RWPE1 (cell line): ENCODE measurements at regions not wholly inside any gene's neighbourhood (a gene's known extent, or its start where the extent isn't known, plus 50 kb on each side); places are given as distances from the start of the nearest gene placed in this dataset.
"Not testable (repeated sequence)": the region's sequence is repeated elsewhere in the genome, so short reads cannot be mapped to it uniquely, and the experiment has no call there.

Experiments used
- CTCF ChIA-PET: fragments of 350-600 bp; sonication (Branson Sonifier 250); formaldehyde crosslinking; extraction: SDS; loops from one replicate; lab custom pipeline; 2021; lab: Yijun Ruan, JAX
- POLR2A ChIA-PET: fragments of 400-600 bp; formaldehyde crosslinking; extraction: SDS; loops from one replicate; lab custom pipeline; 2020; ENCODE audit warnings: antibody characterized with exemption; ENCODE audit not compliant: low non-redundant PET; lab: Yijun Ruan, JAX
- DNase-seq: peaks from one replicate; pipeline ENCODE4 v3.0.0; 2012; ENCODE audit warnings: low spot score
- H3K27ac ChIP-seq: fragments of 450-650 bp; 2 replicates; pipeline ENCODE4 v1.5.1; 2017
- CTCF ChIP-seq: fragments of 450-650 bp; conservative IDR thresholded peaks from 2 replicates; pipeline ENCODE4 v1.5.1; 2017; ENCODE audit warnings: low read depth, mild to moderate bottlenecking

GRCh38 chr15:95027981-95028380, 796.6 kb downstream of the MCTP2 start:
- H3K27ac ChIP-seq = no peak overlapping the region
- no peak for TF ChIP-seq CTCF
- DNase-seq = no peak
- ChIA-PET CTCF (interaction anchor here (0.6 to 0.8 kb wide), 2 partner anchors 446 to 628 kb away, joined by 4 to 5 read pairs; no protein-coding TSS in a partner anchor), POLR2A (no interaction called here)

- CTCF ChIA-PET = no interaction called here
Observed at GRCh38 chr15:95032156-95032555, 800.8 kb downstream of the MCTP2 start.

GRCh38 chr15:95035106-95035505, 803.7 kb downstream of the MCTP2 start:
- TF ChIP-seq CTCF = no peak
- DNase-seq = no peak
- POLR2A ChIA-PET = no interaction called here
- no peak overlapping the region for H3K27ac ChIP-seq
- CTCF ChIA-PET = no interaction called here

More at GRCh38 chr15:95032156-95032555, 800.8 kb downstream of the MCTP2 start:
- no peak for TF ChIP-seq CTCF
- H3K27ac ChIP-seq = no peak overlapping the region
- POLR2A ChIA-PET = no interaction called here
- DNase-seq = no peak

DNA sequence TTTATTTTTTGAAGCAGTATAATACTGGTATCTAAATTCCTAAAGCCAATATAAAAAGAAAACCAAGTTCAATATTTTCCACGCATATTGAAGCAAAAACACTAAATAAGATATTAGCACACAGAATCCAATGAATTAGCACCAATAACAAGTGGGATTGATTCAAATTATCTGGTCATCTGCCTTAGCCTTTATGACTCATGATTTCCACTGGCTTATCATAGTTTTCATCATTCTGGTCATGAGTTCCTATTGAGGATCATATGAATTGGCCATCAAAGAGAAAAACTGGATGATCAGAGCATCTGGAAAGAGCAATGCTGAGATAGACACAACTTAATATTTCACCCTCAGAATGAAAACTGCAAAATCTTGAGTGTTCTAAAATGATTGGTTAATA, 809.9 kb downstream of the MCTP2 start:
- ChIA-PET POLR2A (no interaction called here), CTCF (interaction anchor here (0.5 kb wide), 1 partner anchor 218 kb away, joined by 6 read pairs; no protein-coding TSS in a partner anchor)
- no peak for DNase-seq
- TF ChIP-seq CTCF = no peak
- no peak overlapping the region for H3K27ac ChIP-seq

- H3K27ac ChIP-seq, DNase-seq, POLR2A ChIA-PET, CTCF ChIA-PET: not testable (repeated sequence)
Observed at GRCh38 chr15:95043236-95043932, 812.0 kb downstream of the MCTP2 start.

GRCh38 chr15:95043933-95044313, 812.6 kb downstream of the MCTP2 start:
- POLR2A ChIA-PET = no interaction called here
- DNase-seq = no peak
- H3K27ac ChIP-seq = no peak overlapping the region
- CTCF ChIA-PET = no interaction called here
- no peak for TF ChIP-seq CTCF

DNA sequence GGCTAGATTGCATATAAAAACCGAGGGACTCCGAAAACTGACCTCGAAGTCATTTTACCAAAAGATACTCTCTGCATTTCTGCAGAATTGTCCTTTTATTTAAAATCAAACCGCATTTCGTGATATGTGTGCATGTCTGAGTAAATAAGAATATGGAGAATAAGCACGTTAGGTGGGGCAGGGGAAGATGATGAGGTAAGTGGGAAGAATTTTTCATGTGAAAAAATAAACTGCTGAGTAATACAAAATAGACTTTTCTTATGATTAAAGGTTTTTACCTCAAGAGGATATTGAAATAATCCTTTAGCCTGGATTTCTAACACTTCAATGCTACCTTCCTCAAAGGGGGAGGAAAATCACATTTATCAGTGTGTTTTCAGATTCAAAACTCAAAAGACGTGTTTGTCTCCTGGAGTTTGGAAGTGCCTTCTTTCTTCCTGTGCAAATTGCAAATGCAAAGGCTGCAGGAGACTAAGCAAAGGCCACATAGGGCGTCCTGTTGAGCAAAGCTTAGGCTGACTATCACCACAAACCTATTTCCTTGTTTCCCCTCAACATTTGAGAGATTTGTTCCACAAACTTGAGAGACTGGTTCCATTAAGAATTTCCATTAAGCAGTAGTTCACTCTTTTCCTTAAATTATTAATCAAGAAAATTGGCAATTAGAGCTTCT, 813.5 kb downstream of the MCTP2 start:
- TF ChIP-seq CTCF = no peak
- H3K27ac ChIP-seq = no peak overlapping the region
- DNase-seq = no peak
- POLR2A ChIA-PET = no interaction called here
- CTCF ChIA-PET = no interaction called here
